Astrocyte (in vitro differentiated cells and primary cell): ENCODE measurements at regions not wholly inside any gene's neighbourhood (a gene's known extent, or its start where the extent isn't known, plus 50 kb on each side); places are given as distances from the start of the nearest gene placed in this dataset.

Experiments used
- DNase-seq: peaks from one replicate; pipeline ENCODE4 v3.0.0-alpha.2; 2010; ENCODE audit warnings: low read depth
- FAIRE-seq: peaks from 2 replicates; lab custom pipeline; 2011; peaks lifted over from hg19 to GRCh38; lab: Jason Lieb, UNC
- H2AFZ ChIP-seq: 2 replicates; pipeline ENCODE4 v1.6.0; 2012; ENCODE audit warnings: low read depth, low read length, inconsistent platforms
- H3K27ac ChIP-seq: 2 replicates; pipeline ENCODE4 v1.5.1; 2011; ENCODE audit warnings: low read depth, low read length, inconsistent platforms
- H3K27me3 ChIP-seq: 2 replicates; pipeline ENCODE4 v1.6.0; 2011; ENCODE audit warnings: low read length, inconsistent platforms; ENCODE audit not compliant: insufficient read depth
- H3K36me3 ChIP-seq: 2 replicates; pipeline ENCODE4 v1.5.1; 2011; ENCODE audit warnings: low read length, inconsistent platforms; ENCODE audit not compliant: insufficient read depth
- H3K4me1 ChIP-seq: 2 replicates; pipeline ENCODE4 v1.5.1; 2011; ENCODE audit warnings: low read length, inconsistent platforms; ENCODE audit not compliant: insufficient read depth
- H3K4me2 ChIP-seq: 2 replicates; pipeline ENCODE4 v1.6.0; 2012; ENCODE audit warnings: low read length, inconsistent platforms
- H3K4me3 ChIP-seq: 2 replicates; pipeline ENCODE4 v1.5.1; 2011; ENCODE audit warnings: low read depth, mild to moderate bottlenecking, low read length, inconsistent platforms; ENCODE audit not compliant: insufficient read depth
- H3K79me2 ChIP-seq: 2 replicates; pipeline ENCODE4 v1.6.0; 2012; ENCODE audit warnings: mild to moderate bottlenecking, low read length, inconsistent platforms; ENCODE audit not compliant: insufficient read depth
- H3K9ac ChIP-seq: 2 replicates; pipeline ENCODE4 v1.6.0; 2012; ENCODE audit warnings: mild to moderate bottlenecking, low read length, inconsistent platforms
- H3K9me3 ChIP-seq: 2 replicates; pipeline ENCODE4 v1.5.1; 2012; ENCODE audit warnings: low read depth, mild to moderate bottlenecking, low read length, inconsistent platforms; ENCODE audit not compliant: insufficient read depth
- H4K20me1 ChIP-seq: 2 replicates; pipeline ENCODE4 v1.6.0; 2012; ENCODE audit warnings: low read length, inconsistent platforms; ENCODE audit not compliant: insufficient read depth
- H3K27ac Mint-ChIP-seq: one replicate; pipeline ENCODE4 v1.8.0; 2021; ENCODE audit warnings: mild to moderate bottlenecking, mixed read lengths; ENCODE audit not compliant: unreplicated experiment
- H3K27me3 Mint-ChIP-seq: one replicate; pipeline ENCODE4 v1.8.0; 2021; ENCODE audit warnings: low read depth, mixed read lengths; ENCODE audit not compliant: unreplicated experiment
- H3K36me3 Mint-ChIP-seq: one replicate; pipeline ENCODE4 v1.8.0; 2021; ENCODE audit warnings: low read depth, mixed read lengths; ENCODE audit not compliant: unreplicated experiment
- H3K4me1 Mint-ChIP-seq: one replicate; pipeline ENCODE4 v1.8.0; 2021; ENCODE audit warnings: low read depth, mixed read lengths; ENCODE audit not compliant: unreplicated experiment
- H3K4me3 Mint-ChIP-seq: one replicate; pipeline ENCODE4 v1.8.0; 2021; ENCODE audit warnings: mild to moderate bottlenecking, moderate library complexity, mixed read lengths; ENCODE audit not compliant: unreplicated experiment
- H3K9me3 Mint-ChIP-seq: one replicate; pipeline ENCODE4 v1.8.0; 2021; ENCODE audit warnings: mild to moderate bottlenecking, mixed read lengths; ENCODE audit not compliant: unreplicated experiment
- EZH2 ChIP-seq: IDR thresholded peaks from 2 replicates; pipeline ENCODE4 v1.6.1; 2012; ENCODE audit warnings: mild to moderate bottlenecking, low read length, inconsistent platforms; ENCODE audit not compliant: insufficient read depth
- TF ChIP-seq, protein P1 (sequence below): IDR thresholded peaks from 2 replicates; pipeline ENCODE4 v1.5.1; 2011; ENCODE audit warnings: low read depth, mild to moderate bottlenecking, inconsistent platforms, low read length, moderate library complexity; ENCODE audit not compliant: insufficient read depth

- H3K27ac ChIP-seq, result no peak overlapping the region
These were observed 241.2 kb upstream of the NCKAP5 start for GRCh38 chr2:133809485-133809884.

GRCh38 chr2:133810559-133810958 is 242.3 kb upstream of the NCKAP5 start:
- Mint-ChIP-seq H3K4me1 (peaks cover 18% of the 10 kb centered on the region), H3K9me3 (no peaks in the 10 kb centered on the region), H3K27ac (no peak overlapping the region), H3K27me3 (peaks cover 2% of the 10 kb centered on the region), H3K36me3 (no peaks in the 10 kb centered on the region), H3K4me3 (no peak overlapping the region)
- no peaks in the 10 kb centered on the region for H3K9me3 ChIP-seq
- DNase-seq, result no peak
- no peaks in the 10 kb centered on the region for H3K79me2 ChIP-seq
- H4K20me1 ChIP-seq, result no peaks in the 10 kb centered on the region
- H3K4me1 ChIP-seq, result peaks cover 10% of the 10 kb centered on the region
- FAIRE-seq, result no peak
- no peak overlapping the region for H2AFZ ChIP-seq
- no peaks in the 10 kb centered on the region for H3K27me3 ChIP-seq
- no peak for TF ChIP-seq EZH2
- TF ChIP-seq, protein P1, sequence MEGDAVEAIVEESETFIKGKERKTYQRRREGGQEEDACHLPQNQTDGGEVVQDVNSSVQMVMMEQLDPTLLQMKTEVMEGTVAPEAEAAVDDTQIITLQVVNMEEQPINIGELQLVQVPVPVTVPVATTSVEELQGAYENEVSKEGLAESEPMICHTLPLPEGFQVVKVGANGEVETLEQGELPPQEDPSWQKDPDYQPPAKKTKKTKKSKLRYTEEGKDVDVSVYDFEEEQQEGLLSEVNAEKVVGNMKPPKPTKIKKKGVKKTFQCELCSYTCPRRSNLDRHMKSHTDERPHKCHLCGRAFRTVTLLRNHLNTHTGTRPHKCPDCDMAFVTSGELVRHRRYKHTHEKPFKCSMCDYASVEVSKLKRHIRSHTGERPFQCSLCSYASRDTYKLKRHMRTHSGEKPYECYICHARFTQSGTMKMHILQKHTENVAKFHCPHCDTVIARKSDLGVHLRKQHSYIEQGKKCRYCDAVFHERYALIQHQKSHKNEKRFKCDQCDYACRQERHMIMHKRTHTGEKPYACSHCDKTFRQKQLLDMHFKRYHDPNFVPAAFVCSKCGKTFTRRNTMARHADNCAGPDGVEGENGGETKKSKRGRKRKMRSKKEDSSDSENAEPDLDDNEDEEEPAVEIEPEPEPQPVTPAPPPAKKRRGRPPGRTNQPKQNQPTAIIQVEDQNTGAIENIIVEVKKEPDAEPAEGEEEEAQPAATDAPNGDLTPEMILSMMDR, result no peak
- no peaks in the 10 kb centered on the region for H3K36me3 ChIP-seq
- H3K4me3 ChIP-seq, result no peak overlapping the region
- no peak overlapping the region for H3K9ac ChIP-seq
- H3K4me2 ChIP-seq, result no peak overlapping the region
- H3K27ac ChIP-seq, result no peak overlapping the region

More at GRCh38 chr2:133809485-133809884, 241.2 kb upstream of the NCKAP5 start:
- Mint-ChIP-seq H3K4me3 (no peak overlapping the region), H3K27me3 (peaks cover 2% of the 10 kb centered on the region), H3K9me3 (no peaks in the 10 kb centered on the region), H3K4me1 (peaks cover 18% of the 10 kb centered on the region), H3K36me3 (no peaks in the 10 kb centered on the region), H3K27ac (no peak overlapping the region)
- H3K36me3 ChIP-seq, result no peaks in the 10 kb centered on the region
- H3K27me3 ChIP-seq, result no peaks in the 10 kb centered on the region
- no peak overlapping the region for H3K9ac ChIP-seq
- no peaks in the 10 kb centered on the region for H4K20me1 ChIP-seq
- H2AFZ ChIP-seq, result no peak overlapping the region
- TF ChIP-seq, protein P1, result no peak
- TF ChIP-seq EZH2, result no peak
- FAIRE-seq, result no peak
- no peaks in the 10 kb centered on the region for H3K9me3 ChIP-seq
- DNase-seq, result no peak
- peaks cover 10% of the 10 kb centered on the region for H3K4me1 ChIP-seq
- no peak overlapping the region for H3K4me2 ChIP-seq
- H3K79me2 ChIP-seq, result no peaks in the 10 kb centered on the region
- no peak overlapping the region for H3K4me3 ChIP-seq

- Mint-ChIP-seq H3K9me3 (no peaks in the 10 kb centered on the region), H3K4me3 (no peak overlapping the region), H3K27ac (no peak overlapping the region), H3K27me3 (peaks cover 2% of the 10 kb centered on the region), H3K4me1 (peaks cover 22% of the 10 kb centered on the region), H3K36me3 (no peaks in the 10 kb centered on the region)
- no peak for FAIRE-seq
- Histone ChIP-seq H3K4me2 (no peak overlapping the region), H3K4me1 (peaks cover 10% of the 10 kb centered on the region), H3K27ac (no peak overlapping the region), H3K36me3 (no peaks in the 10 kb centered on the region), H3K27me3 (no peaks in the 10 kb centered on the region), H3K4me3 (no peak overlapping the region), H3K79me2 (no peaks in the 10 kb centered on the region), H3K9ac (no peak overlapping the region), H4K20me1 (no peaks in the 10 kb centered on the region), H2AFZ (no peak overlapping the region), H3K9me3 (no peaks in the 10 kb centered on the region)
- no peak for DNase-seq
- TF ChIP-seq, protein P1, result no peak
- TF ChIP-seq EZH2, result no peak
These were observed 243.3 kb upstream of the NCKAP5 start for GRCh38 chr2:133811409-133812125.
